ENCODE measurements at regions not wholly inside any gene's neighbourhood (a gene's known extent, or its start where the extent isn't known, plus 50 kb on each side); places are given as distances from the start of the nearest gene placed in this dataset.
"Not testable (repeated sequence)": the region's sequence is repeated elsewhere in the genome, so short reads cannot be mapped to it uniquely, and the experiment has no call there.

- ATAC-seq, result no peak
Measured at GRCh38 chr9:115838417-115838816, 315.2 kb upstream of the PAPPA start.

GRCh38 chr9:115844433-115844832 lies 309.2 kb upstream of the PAPPA start:
- H3K27me3 ChIP-seq; intact Hi-C loops (cut with DNase I); H3K36me3 ChIP-seq; ATAC-seq; H3K27ac ChIP-seq; H3K4me1 ChIP-seq; H3K4me3 ChIP-seq; FAIRE-seq; DNase-seq; H3K9me3 ChIP-seq: not testable (repeated sequence)
- WGBS, 2 donors, result 71 to 88% methylated on average over 8 of the region's 8 CpGs

More at GRCh38 chr9:115838417-115838816, 315.2 kb upstream of the PAPPA start:
- intact Hi-C loops (cut with DNase I), result no loop called here
- Histone ChIP-seq H3K4me1 (no peaks in the 10 kb centered on the region), H3K36me3 (no peaks in the 10 kb centered on the region), H3K27me3 (no peaks in the 10 kb centered on the region), H3K4me3 (no peak overlapping the region), H3K9me3 (no peaks in the 10 kb centered on the region), H3K27ac (no peak overlapping the region)
- DNase-seq (no peak), FAIRE-seq (no peak)
- TF ChIP-seq CTCF (IDR thresholded peaks at IDR 0.05), result no peak
- WGBS, 2 donors, result 79% methylated on average over 3 of the region's 3 CpGs

GRCh38 chr9:115845648-115846312 lies 307.8 kb upstream of the PAPPA start:
- Histone ChIP-seq H3K4me1 (no peaks in the 10 kb centered on the region), H3K4me3 (no peak overlapping the region), H3K36me3 (no peaks in the 10 kb centered on the region), H3K27ac (no peak overlapping the region), H3K9me3 (no peaks in the 10 kb centered on the region), H3K27me3 (no peaks in the 10 kb centered on the region)
- ATAC-seq (no peak), DNase-seq (no peak), FAIRE-seq (no peak)
- intact Hi-C loops (cut with DNase I), result no loop called here
- TF ChIP-seq CTCF (IDR thresholded peaks at IDR 0.05), result no peak
- 57 to 70% methylated on average over 3 of the region's 3 CpGs for WGBS, 2 donors

GRCh38 chr9:115847216-115847615 lies 306.4 kb upstream of the PAPPA start:
- intact Hi-C loops (cut with DNase I), result no loop called here
- H3K36me3 ChIP-seq, result no peaks in the 10 kb centered on the region
- no peaks in the 10 kb centered on the region for H3K27me3 ChIP-seq
- ATAC-seq (no peak), DNase-seq (no peak), FAIRE-seq (no peak)
- H3K9me3 ChIP-seq, result no peaks in the 10 kb centered on the region
- 28 to 41% methylated on average over 1 of the region's 1 CpG for WGBS, 2 donors
- no peaks in the 10 kb centered on the region for H3K4me1 ChIP-seq
- no peak overlapping the region for H3K27ac ChIP-seq
- no peak overlapping the region for H3K4me3 ChIP-seq
- TF ChIP-seq CTCF (IDR thresholded peaks at IDR 0.05), result no peak

- FAIRE-seq, result no peak
- intact Hi-C loops (cut with DNase I), result no loop called here
Measured at GRCh38 chr9:115849679-115850412, 303.7 kb upstream of the PAPPA start.

More at GRCh38 chr9:115849679-115850412, 303.7 kb upstream of the PAPPA start:
- Histone ChIP-seq H3K4me3 (no peak overlapping the region), H3K36me3 (no peaks in the 10 kb centered on the region), H3K27me3 (no peaks in the 10 kb centered on the region), H3K4me1 (no peaks in the 10 kb centered on the region), H3K9me3 (no peaks in the 10 kb centered on the region), H3K27ac (no peak overlapping the region)
- no peak for TF ChIP-seq CTCF (IDR thresholded peaks at IDR 0.05)
- WGBS, 2 donors, result 46 to 60% methylated on average over 3 of the region's 3 CpGs
- ATAC-seq (peak in 1 of 4 donors; percentile 22), DNase-seq (no peak)
